Posterior cingulate gyrus (tissue), 11 donors: ENCODE measurements at regions not wholly inside any gene's neighbourhood (a gene's known extent, or its start where the extent isn't known, plus 50 kb on each side); places are given as distances from the start of the nearest gene placed in this dataset.
A peak's percentile ranks its signal among the peaks of the same experiment; 100 is the strongest.
"Not testable (repeated sequence)": the region's sequence is repeated elsewhere in the genome, so short reads cannot be mapped to it uniquely, and the experiment has no call there.

ENCODE experiments used
- DNase-seq, 10 donors: peaks; one replicate each; pipeline versions ENCODE4 v3.0.0 to v3.0.0-alpha.2; 2020 to 2021; ENCODE audit warnings: mixed read lengths in 3 of 10
- intact Hi-C: fragments of 100-400 bp; cut with DNase I; formaldehyde crosslinking; loops from one replicate; pipeline ENCODE4 v1.15.1; 2023

- intact Hi-C loops, DNase-seq: not testable (repeated sequence)
Measured at GRCh38 chr4:154907345-154908045, 126.4 kb downstream of the RBM46 start.

- DNase-seq: no peak
- intact Hi-C loops: no loop called here
Measured at GRCh38 chr4:154908168-154908567, 127.1 kb downstream of the RBM46 start.

- DNase-seq: no peak
- intact Hi-C loops: no loop called here
Measured at GRCh38 chr4:154911097-154911496, 130.0 kb downstream of the RBM46 start.

- intact Hi-C loops: no loop called here
- DNase-seq: no peak
Measured at GRCh38 chr4:154911608-154912098, 130.6 kb downstream of the RBM46 start.

- intact Hi-C loops: no loop called here
- DNase-seq: no peak
Measured at GRCh38 chr4:154916068-154916467, 135.0 kb downstream of the RBM46 start.

- no peak for DNase-seq
- intact Hi-C loops: no loop called here
Measured at GRCh38 chr4:154927126-154927680, 146.1 kb downstream of the RBM46 start.

- peak in 1 of 10 donors; percentile 14 for DNase-seq
- intact Hi-C loops: no loop called here
Measured at GRCh38 chr4:154928640-154929257, 147.7 kb downstream of the RBM46 start.

GRCh38 chr4:154936873-154937272 lies 155.8 kb downstream of the RBM46 start:
- DNase-seq: peak in 1 of 10 donors; percentile 81
- intact Hi-C loops: no loop called here

- DNase-seq: no peak
Measured at GRCh38 chr4:154939851-154940250, 158.8 kb downstream of the RBM46 start.

GRCh38 chr4:154942176-154942575 lies 161.1 kb downstream of the RBM46 start:
- DNase-seq: no peak
- intact Hi-C loops: no loop called here

More at GRCh38 chr4:154939851-154940250, 158.8 kb downstream of the RBM46 start:
- intact Hi-C loops: no loop called here

- DNase-seq: no peak
- intact Hi-C loops: no loop called here
Measured at GRCh38 chr4:154944996-154945395, 163.9 kb downstream of the RBM46 start.

GRCh38 chr4:154946113-154946512 lies 165.0 kb downstream of the RBM46 start:
- intact Hi-C loops: no loop called here
- no peak for DNase-seq

GRCh38 chr4:154953691-154954090 lies 172.6 kb downstream of the RBM46 start:
- DNase-seq: no peak
- intact Hi-C loops: no loop called here

GRCh38 chr4:154954117-154954516 lies 173.0 kb downstream of the RBM46 start:
- intact Hi-C loops: no loop called here
- DNase-seq: no peak

GRCh38 chr4:154958121-154958520 lies 177.0 kb downstream of the RBM46 start:
- intact Hi-C loops: no loop called here
- no peak for DNase-seq

- intact Hi-C loops: no loop called here
- peak in 6 of 10 donors; percentile 31 to 83 (median 44) for DNase-seq
Measured at GRCh38 chr4:154958621-154959358, 177.7 kb downstream of the RBM46 start.

GRCh38 chr4:154959756-154960155 lies 178.7 kb downstream of the RBM46 start:
- DNase-seq: no peak
- intact Hi-C loops: no loop called here

- DNase-seq: no peak
- intact Hi-C loops: no loop called here
Measured at GRCh38 chr4:154960476-154960875, 179.4 kb downstream of the RBM46 start.

GRCh38 chr4:154961263-154961662 lies 180.2 kb downstream of the RBM46 start:
- DNase-seq: no peak
- intact Hi-C loops: no loop called here

- intact Hi-C loops: no loop called here
- no peak for DNase-seq
Measured at GRCh38 chr4:154973244-154974035, 192.4 kb downstream of the RBM46 start.
